Hepatic stellate cell (primary cell): ENCODE measurements at regions not wholly inside any gene's neighbourhood (a gene's known extent, or its start where the extent isn't known, plus 50 kb on each side); places are given as distances from the start of the nearest gene placed in this dataset.
A peak's percentile ranks its signal among the peaks of the same experiment; 100 is the strongest.
"Not testable (repeated sequence)": the region's sequence is repeated elsewhere in the genome, so short reads cannot be mapped to it uniquely, and the experiment has no call there.

Experiments used
- DNase-seq: peaks from one replicate; pipeline ENCODE4 v3.0.0; 2011; ENCODE audit warnings: low spot score

- DNase-seq: no peak
Observed at GRCh38 chr1:70820995-70821394, 226.6 kb downstream of the PTGER3 start.

DNA sequence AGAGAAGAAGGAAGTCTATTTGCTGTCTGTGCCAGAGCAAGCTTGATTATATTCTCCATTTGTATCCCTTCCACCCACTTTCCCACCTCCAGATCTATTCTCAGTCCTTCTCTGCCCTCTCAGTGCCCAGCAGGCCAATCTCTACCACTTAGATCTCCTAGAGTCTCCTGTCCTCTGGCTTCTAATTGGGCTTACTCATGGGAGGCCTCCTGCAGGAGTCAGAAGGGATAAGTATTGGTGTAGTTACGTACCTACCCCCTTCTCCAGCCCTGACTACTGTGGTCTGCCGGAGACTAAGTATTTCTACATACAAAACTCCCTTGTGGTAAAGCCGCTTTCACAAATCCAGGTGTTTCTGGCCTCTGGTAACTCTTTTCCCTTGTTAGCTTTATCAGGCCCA is 221.2 kb downstream of the PTGER3 start:
- no peak for DNase-seq

GRCh38 chr1:70827030-70827429 is 220.6 kb downstream of the PTGER3 start:
- DNase-seq: no peak

GRCh38 chr1:70828177-70828576 is 219.4 kb downstream of the PTGER3 start:
- DNase-seq: no peak

GRCh38 chr1:70834365-70834764 is 213.3 kb downstream of the PTGER3 start:
- DNase-seq: not testable (repeated sequence)

DNA sequence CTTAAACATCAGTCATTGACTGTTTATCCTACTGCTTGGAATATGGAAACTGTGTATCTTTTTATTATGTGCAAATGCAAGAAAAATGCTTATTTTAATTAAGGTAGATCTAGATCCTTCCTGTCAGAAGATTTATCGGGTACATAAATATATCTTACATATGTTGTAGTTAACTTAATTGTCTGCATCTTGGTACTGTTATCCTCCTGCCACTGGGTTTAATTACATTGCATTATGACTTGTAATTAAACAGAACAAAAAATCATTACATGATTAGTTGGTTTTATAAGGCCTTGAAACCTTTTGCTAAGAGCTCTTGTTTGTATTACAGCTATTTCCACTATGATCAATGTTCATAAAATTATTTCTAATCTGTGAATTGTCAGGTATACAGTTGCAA is 211.2 kb downstream of the PTGER3 start:
- DNase-seq: no peak

- no peak for DNase-seq
Observed at GRCh38 chr1:70840260-70840953, 207.2 kb downstream of the PTGER3 start.

DNA sequence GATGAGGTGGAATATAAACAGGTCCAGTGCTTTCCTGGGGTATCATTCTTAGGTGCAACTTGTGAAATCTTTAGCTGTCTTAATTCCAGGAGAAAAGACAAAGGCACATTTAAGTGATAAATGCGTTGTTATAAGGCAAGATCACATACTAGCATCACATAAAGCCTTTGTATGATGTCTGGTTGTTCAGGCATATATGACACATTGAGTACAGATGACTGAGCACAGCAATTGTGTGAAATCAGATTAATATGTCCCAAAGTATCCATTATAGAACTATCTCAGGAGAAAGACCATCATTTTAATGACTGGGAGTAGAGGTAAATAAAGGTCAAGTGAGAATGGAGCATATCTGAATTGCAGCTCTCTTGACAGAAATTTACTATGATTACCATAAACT is 205.1 kb downstream of the PTGER3 start:
- no peak for DNase-seq

DNA sequence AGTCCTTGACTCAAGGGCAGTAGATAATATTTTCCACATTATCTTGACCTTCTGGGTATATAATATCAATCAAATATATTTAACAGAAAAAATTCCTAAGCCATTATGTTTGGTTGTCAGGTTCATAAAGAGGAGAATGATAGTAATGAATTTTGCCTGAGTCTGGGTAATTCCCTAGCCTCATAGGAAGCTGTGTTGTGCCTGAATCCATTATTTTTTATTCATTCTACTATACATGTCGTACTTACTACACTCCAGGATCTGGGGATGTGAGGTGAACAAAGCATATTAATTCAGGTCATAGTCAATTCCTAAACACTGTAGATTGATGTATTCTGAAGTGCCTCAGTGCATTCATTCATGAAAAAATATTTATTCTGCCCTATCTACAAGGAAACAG is 204.2 kb downstream of the PTGER3 start:
- no peak for DNase-seq

DNA sequence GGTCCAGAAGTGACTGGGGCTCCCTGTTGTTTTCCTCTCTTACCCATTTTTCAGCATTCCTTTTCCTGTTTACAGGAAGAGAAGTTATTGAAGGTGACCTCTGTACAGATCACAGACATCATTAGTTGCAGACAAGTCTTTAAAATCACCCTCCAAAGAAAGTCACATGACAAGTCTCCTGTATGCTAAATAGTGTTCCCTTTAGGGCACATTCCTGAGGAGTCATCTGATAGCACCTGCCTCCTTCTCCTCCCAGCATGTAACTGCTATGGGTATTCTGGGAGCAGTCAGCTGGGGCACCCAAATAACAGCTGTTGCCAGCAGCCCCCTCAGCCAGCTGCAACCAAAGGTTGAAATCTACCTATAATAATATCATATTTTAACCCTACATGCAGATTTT is 200.6 kb downstream of the PTGER3 start:
- DNase-seq: no peak

DNA sequence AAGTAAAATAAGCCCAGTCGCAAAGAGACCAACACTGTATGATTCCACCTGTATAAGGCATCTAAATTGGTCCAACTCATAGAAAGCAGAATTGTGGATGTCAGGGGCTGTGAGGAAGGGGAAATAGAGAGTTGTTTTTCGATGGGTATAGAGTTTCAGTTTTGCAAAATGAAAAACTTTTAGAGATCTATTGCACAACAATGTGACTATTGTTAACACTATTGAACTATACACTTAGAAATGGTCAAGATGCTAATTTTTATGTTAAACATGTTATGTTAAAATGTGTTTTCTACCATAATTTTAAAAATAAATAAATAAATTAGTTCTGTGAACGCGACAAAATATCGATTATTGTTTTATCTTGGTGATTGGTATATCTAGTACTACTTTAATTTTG is 192.4 kb downstream of the PTGER3 start:
- DNase-seq: no peak

GRCh38 chr1:70856201-70856600 is 191.4 kb downstream of the PTGER3 start:
- no peak for DNase-seq

DNA sequence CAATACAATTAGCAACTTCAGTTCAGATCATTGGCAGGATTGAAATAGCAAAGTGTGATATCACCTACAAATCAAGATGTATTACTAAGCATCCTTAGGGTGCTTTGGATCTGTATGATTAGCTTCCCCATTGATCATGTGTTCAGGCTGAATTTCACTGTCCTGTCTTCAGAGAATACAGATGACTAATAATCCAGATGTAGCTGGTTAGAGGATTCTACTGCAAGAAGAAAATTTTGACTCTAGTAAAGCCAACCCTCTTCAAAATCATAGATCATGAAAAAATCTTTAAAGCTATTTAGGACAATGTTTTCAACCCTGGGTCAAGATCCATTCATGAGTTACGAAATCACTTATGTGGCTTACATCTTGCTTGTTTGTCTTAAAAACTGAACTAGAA is 184.4 kb downstream of the PTGER3 start:
- DNase-seq: no peak

DNA sequence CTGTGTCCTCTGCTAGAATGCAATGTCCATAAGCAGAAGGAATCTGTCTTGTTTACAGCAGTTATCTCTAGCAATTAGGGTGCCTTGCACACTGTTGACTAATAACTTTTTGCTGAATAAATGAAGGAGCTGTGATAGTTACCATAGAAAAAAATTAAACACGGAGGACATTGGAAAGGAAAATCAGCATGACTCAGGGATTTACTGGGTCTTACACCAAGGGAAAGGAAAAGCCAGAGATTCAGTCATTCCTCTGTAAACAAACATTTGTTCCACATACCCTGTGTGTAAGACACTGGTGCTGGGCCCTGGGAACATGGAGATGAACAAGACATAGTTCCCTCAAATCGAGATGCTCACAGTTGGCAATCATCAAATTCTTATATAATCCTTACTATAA is 183.3 kb downstream of the PTGER3 start:
- peak; percentile 35 for DNase-seq

DNA sequence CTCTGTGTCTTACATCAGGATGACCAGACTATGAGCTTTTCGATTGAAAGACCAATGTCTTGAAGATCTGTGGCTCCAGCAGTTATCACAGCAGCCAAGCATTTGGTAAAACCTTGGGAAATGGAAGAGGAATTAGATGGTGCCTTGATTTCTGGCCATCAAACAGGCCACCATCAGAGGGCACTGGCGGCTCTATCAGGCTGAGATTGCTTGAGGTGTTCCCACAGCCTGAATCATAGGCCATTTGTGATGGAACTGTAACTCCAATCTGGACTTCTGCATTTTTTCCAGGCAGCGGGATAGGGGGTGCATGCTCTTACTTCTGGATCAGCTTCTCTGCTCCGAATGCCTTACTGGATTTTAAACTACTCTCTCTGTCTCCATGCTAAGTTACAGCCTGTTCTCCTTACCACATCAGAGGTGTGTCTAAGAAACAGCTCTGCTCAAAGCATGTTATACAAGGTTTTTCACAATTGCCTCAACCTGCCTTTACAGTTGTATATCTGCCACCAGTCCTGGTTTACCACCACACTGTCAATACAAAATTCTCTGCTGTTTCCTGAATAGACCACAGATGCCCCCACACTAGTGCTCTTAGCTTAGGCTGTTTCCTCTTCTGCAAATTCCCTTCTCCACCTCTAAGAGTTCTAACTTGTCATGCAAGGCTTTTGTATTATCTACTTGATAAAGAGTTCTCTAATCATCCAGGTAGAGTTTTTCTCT is 180.9 kb downstream of the PTGER3 start:
- DNase-seq: no peak

- DNase-seq: no peak
Observed at GRCh38 chr1:70871790-70872189, 175.8 kb downstream of the PTGER3 start.

- no peak for DNase-seq
Observed at GRCh38 chr1:70874063-70874462, 173.6 kb downstream of the PTGER3 start.

DNA sequence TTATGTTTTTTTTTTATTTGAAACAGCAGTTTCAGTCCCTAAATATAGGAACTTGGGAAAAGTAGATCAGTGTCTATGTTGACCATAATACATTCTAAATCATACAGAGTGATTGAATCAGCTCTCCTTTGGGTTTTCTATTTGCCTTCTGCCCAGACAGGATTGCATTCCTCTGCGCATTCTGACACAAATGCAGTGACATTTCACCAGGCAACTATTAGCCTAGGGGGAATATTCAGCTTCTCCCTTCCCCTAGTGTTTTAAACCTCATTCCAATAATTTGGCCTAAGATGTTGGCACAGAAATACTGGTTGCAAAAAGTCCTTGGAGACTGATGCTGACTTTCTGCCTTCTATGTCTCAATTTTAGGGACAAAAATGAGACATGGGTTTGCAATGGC is 172.8 kb downstream of the PTGER3 start:
- no peak for DNase-seq

DNA sequence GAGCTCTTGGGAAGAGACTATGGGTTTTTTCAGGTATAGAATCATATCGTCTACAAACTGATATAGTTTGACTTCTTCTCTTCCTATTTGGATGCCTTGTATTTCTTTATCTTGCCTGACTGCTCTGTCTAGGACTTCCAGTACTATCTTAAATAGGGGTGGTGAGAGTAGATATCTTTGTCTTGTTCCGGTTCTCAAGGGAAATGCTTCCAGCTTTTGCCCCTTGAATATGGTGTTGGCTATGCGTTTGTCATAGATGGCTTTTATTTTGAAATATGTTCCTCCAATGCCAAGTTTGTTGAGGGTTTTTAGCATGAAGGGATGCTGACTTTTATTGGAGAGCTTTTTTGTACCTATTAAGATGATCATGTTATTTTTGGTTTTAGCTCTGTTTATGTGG is 170.3 kb downstream of the PTGER3 start:
- no peak for DNase-seq

DNA sequence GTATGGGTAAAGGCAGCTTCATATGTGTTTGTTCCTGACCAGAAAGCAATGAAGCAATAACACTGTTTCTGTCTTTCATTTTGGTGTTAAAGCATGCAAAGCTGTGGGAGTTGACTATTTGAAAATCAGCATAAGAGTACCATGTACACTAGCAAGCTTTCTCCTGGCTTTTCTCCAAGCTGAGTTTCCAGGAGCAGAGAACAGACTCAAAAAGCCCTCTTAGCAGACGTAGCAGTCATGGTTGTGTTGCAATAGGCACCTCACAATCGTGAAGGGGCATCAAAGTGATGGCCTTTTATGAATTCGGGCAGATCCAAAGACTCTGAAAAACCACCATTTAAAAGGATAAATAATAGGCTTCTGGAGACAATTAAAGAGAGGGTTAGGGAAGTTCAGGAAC is 159.7 kb downstream of the PTGER3 start:
- no peak for DNase-seq

- no peak for DNase-seq
Observed at GRCh38 chr1:70888722-70889121, 158.9 kb downstream of the PTGER3 start.

DNA sequence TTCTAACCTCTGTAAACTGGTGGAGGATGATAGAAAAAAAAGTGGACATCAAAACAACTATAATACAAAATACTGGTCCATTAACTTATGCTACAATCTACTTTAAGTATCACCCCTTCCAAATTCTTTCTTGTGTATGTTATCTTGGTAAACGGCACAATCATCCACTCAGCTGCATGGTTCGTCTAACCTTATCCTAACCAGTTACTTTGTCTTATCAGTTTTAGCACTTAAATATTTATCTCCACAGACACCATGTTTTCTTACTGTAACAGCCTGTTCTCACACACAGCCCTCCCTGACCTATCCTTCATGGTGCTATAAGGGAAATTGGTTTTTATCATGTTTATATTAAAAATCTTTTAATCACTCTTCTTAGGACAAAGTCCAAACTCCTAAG is 157.2 kb downstream of the PTGER3 start:
- DNase-seq: no peak

GRCh38 chr1:70891051-70891843 is 156.4 kb downstream of the PTGER3 start:
- no peak for DNase-seq
